ENCODE measurements at regions not wholly inside any gene's neighbourhood (a gene's known extent, or its start where the extent isn't known, plus 50 kb on each side); places are given as distances from the start of the nearest gene placed in this dataset.

DNA sequence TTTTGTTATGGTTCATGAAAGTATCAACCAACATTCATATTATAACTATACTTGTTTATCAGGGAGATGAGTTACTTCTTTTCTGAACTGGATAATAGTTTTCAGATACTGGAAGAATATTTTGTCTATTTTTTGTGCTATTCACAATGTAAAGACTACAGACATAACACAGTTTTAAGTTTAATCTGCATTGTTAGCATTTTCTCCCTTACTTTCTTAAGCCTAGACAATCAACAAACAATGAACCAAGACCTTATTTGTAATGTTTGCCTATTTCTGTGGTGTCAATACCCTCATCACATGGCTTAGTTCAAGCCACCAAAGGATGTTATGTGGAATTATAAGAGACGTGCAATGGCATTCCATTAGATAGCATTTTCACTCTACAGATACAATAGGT is 119.5 kb downstream of the CAVIN4 start:
- TF ChIP-seq, protein P1, sequence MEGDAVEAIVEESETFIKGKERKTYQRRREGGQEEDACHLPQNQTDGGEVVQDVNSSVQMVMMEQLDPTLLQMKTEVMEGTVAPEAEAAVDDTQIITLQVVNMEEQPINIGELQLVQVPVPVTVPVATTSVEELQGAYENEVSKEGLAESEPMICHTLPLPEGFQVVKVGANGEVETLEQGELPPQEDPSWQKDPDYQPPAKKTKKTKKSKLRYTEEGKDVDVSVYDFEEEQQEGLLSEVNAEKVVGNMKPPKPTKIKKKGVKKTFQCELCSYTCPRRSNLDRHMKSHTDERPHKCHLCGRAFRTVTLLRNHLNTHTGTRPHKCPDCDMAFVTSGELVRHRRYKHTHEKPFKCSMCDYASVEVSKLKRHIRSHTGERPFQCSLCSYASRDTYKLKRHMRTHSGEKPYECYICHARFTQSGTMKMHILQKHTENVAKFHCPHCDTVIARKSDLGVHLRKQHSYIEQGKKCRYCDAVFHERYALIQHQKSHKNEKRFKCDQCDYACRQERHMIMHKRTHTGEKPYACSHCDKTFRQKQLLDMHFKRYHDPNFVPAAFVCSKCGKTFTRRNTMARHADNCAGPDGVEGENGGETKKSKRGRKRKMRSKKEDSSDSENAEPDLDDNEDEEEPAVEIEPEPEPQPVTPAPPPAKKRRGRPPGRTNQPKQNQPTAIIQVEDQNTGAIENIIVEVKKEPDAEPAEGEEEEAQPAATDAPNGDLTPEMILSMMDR (IDR thresholded peaks at IDR 0.05): no peak
- no peak for TF ChIP-seq POLR2A (IDR thresholded peaks at IDR 0.05; ENCODE audit: low read depth)

Measured in esophagus muscularis mucosa (tissue), 3 donors.